NCI-H1417 (cell line): ENCODE measurements at regions not wholly inside any gene's neighbourhood (a gene's known extent, or its start where the extent isn't known, plus 50 kb on each side); places are given as distances from the start of the nearest gene placed in this dataset.

Experiments used
- DNase-seq, 3 experiments: peaks; one replicate each; lab custom pipeline; 2025; lab: John Stamatoyannopoulos, UW

GRCh38 chr13:86731987-86732386 is 932.8 kb upstream of the SLITRK6 start:
- no peak for DNase-seq

DNA sequence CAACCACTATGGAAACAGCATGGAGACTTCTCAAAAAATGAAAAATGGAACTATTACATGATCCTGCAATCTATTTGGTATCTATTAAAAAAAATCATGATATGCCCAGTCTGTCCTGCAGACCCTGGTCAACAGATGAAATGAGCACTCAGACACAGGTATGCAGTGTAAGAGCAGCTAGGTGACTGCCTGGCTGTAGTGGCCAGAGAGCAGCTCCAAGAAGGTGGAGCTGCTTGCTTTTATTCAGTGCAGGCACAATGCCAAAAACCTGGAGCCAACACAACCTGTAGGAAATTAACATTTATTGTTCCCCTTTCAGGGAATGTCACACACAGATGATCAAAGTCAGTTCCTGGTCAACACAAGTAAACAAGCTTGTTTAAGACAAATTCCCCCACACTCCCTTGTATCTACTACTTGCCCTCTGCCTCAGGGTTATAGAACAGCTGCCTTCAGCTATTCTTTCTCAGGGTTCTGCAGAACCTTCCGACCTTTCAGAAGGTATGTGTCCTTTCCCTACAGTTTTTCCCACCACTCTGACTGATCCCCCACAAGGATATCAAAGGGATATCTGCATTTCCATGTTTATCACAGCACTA is 933.7 kb upstream of the SLITRK5 start:
- DNase-seq = no peak

GRCh38 chr13:86741762-86742285 is 929.3 kb upstream of the SLITRK5 start:
- peak in 1 of 3 experiments; percentile 18 for DNase-seq

DNA sequence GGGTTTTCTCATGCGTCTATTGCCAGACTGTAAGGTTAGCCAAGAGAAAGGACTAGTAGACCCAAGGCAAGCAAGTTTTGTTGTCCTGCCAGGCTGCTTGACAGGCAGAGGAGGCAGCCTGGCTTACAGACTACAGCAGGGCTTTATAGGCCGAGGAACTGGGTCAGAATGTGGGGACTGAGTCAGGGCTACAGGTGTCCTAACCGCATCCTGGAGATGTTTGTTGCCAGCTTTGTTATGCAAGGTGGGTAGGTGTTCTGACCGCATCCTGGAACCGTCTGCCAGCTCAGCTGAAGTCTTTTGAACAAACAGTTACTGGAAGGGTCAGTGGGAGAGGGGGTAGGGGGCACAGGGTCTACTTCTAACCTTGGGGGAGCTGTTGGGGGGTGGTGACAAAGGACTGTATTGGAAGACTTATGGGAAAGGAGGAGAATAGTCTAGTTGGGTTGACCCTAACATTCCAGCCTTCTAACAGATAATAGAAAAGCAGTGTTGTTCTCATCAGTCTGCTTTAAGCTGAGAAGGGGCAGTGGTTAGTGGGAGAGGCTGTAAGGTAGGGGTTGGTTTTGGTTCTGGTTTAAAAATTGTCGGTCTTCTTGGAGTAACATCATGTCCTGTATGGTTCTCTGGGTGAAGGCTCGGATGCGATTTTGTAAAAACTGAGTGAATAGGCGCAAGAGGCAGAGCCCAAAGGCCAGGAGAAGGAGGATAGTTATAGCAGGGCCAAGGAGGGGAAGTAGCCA is 913.8 kb upstream of the SLITRK5 start:
- DNase-seq = no peak

DNA sequence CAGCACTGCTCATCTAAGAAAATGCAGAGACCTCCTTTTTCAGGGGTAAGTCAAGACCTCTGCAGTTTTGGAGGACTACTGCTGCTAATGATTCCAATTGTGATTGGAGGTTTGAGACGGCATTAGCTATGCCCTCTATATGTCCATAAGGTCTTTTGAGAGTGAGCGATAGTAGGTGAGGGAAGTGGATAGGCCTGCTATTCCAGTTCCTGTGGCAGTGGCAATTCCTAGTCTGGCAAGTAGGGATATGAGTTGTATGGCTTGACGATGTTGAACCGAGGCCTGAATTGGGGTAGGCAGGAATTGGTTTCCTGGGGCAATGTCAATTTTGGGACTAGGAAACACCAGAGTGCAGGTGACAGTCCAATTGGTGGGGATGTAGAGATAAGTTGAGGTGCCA is 913.1 kb upstream of the SLITRK5 start:
- no peak for DNase-seq

DNA sequence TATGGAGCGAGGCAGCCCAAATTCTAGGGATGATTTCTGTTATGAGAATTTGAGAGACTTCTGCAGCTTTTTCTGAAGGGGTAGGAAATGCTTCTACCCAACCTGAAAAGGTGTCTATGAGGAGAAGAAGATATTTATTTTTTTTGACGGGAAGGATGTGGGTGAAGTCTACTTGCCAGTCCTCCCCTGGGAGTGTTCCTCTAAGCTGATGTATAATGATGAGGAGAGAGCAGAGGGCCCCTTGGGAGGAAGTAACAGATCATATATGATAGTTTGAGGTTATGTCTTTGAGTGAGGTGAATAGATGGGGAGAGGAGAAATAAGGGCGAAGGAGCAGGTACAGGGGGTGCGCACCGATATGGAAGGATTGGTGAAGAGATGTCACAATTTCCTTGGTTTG is 910.6 kb upstream of the SLITRK5 start:
- no peak for DNase-seq

DNA sequence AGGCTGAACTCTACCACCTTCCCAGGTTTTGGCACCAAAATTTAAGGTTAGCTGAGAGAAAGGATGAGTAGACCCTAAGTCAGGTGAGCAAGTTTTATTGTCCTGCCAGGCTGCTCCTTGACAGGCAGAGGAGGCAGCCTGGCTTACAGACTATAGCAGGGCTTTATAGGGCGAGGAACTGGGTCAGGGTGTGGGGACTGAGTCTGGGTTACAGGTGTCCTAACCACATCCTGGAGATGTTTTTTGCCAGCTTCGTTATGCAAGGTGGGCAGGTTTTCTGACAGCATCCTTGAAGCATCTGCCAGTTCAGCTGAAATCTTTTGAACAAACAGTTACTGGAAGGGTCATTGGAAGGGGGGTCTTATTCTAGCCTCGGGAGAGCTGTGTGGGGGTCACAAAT is 905.7 kb upstream of the SLITRK5 start:
- DNase-seq = no peak

DNA sequence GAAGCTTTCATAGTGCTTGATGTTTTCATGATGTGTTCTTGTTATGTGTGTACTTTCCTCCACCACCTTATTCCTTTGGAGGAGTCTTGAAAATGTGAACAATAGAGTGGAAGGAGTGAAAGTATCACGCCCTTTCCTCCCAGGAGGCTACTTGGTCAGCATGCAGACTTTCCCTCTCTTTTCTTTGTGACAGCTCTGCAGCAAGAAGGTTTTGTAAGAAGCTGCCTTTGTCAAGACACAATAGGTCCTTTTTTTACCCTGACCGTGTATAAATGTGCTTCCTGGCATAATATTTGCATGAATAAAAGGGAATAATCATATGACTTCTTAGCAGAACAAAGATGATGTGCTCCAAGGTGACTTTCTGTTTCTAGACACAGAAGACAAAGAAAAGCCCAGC is 882.6 kb upstream of the SLITRK5 start:
- DNase-seq = no peak

GRCh38 chr13:86792153-86792651 is 879.0 kb upstream of the SLITRK5 start:
- no peak for DNase-seq

DNA sequence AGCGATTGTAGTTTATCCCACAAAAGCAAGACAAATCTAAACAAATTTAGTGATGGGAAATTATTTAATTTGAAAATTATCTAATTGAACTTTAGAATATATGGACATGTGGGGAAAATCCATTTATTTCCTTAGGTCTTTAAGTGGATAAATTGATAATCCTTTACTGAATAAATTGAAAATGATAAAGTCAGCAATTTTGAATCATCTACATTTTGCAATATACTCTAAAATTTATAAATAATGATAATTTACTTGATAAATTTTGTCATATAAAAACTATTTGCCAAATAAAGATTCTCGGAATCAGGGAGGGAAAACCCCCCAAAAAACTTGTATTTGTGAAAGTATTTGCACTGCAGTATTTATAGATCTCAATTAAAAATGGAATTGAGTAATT is 875.3 kb upstream of the SLITRK5 start:
- DNase-seq = no peak

- no peak for DNase-seq
Measured at GRCh38 chr13:86810361-86810760, 860.8 kb upstream of the SLITRK5 start.

DNA sequence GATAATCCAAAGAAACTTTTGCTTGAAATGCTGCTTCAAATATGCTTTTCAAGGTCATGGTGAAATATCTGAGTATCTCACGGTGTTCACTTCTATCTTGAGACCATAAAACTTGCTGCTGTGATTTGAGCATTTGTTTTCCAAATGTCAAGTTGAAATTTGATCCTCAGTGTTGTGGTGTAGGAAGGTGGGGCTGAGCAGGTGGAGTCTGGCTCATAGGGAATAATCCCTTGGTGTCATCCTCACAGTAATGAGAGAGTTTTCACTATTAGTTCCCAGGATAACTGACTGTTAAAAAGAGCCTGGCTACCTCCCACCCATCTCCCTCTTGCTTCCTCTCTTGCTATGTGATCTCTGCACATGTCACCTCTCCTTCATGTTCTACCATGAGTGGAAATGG is 858.0 kb upstream of the SLITRK5 start:
- peak in 1 of 3 experiments; percentile 33 for DNase-seq

GRCh38 chr13:86825410-86825809 is 845.8 kb upstream of the SLITRK5 start:
- DNase-seq = no peak

- no peak for DNase-seq
Measured at GRCh38 chr13:86826232-86826631, 844.9 kb upstream of the SLITRK5 start.

- DNase-seq = no peak
Measured at GRCh38 chr13:86830046-86830445, 841.1 kb upstream of the SLITRK5 start.

DNA sequence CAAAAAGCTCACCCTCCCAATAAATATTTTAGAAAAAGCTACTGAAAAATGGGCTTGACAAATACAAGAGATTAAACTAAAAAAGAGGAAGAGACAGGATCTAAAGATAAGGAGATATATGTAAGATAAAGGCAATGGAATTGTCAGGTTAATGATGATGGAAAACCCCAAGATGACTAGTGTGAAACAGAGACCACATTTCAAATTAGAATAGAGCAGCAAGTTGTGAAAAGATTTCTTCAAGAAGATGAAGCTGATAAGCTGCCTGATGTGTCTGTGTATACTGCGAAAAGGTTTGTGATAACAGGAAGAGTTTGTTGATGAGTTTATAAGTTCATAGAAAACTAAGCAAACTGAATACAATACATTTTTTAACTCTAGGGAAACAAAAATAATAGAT is 840.1 kb upstream of the SLITRK5 start:
- no peak for DNase-seq

DNA sequence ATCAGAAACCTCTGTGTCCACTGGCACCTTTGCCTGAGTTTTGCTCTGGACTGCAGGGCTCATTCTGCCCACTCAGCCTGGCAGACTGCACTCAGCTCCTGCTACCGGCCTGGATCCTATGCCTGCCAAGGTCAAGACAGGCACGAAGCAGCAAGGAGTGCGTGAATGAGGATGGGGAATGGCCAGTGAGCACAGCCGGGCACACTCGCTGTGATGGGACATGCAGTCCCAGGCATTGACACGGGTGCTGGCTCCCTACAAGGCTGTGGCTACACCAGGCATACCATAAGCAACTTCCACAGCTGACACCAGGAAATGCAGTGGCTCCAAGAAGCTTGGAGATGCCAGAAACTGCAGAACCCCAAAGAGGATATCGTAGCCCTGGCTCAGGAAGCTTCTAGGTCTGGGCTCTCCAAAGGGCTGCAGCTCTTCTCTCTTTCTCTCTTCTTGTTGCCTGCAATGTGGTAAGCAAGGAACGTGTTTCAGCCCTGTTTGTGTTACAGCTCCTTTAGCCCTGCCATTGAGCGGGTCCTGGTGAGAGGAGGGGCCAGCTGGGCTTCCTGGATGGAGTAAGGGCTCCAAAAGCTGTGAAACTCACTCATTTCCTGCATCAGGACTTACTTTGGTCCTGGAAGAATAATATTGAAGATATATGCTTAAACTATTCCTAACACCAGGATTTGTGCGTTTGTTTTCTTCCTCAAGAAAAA is 832.6 kb upstream of the SLITRK5 start:
- DNase-seq = no peak

- no peak for DNase-seq
Measured at GRCh38 chr13:86839221-86839620, 832.0 kb upstream of the SLITRK5 start.

DNA sequence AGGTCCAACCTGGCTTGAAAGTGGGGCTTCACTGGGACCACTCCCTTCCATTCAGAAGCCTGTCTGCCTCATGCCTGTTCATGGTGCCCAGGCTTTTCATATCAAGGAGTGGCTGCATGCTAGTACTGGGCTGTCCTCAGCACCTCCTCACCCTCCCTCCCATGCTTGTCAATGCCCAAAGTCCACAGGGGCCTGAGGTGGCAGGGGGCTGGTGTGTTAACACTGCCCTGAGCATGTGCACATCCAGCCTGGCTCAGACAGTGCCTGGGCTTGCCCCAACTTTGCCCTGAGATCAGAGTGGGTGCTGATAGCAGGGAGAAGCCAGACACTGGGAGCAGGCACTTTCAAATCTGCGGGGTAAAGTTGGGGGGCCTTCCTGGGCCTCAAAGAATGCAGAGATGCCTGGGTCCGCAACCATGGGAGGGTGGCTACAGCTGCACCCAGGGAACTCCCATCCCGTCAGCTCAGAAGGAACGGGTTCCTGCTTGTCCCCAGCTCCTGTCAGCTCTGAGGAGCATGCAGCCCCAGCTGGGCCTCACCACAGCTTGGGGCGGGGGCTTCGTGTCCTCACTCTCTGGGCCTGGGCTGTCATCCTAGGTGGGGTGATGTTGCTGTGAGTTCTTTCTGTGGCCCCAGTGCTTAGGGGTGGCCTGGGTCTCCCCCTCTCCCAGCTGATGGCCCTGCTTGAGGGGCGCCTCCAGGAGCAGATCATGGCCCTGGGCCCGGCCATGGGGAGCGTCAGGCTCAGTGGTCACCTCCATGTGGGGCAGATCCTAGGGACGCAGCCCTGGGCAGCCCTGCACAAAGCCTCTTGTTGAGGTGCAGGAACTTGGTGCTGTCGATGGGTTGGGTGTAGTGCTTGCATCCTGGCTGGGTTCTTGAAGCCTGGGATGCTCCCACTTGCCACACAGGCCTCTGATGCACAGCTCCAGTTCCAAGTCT is 830.6 kb upstream of the SLITRK5 start:
- DNase-seq = no peak

- no peak for DNase-seq
Measured at GRCh38 chr13:86841264-86841663, 829.9 kb upstream of the SLITRK5 start.

GRCh38 chr13:86846501-86846900 is 824.7 kb upstream of the SLITRK5 start:
- DNase-seq = no peak

GRCh38 chr13:86848716-86849115 is 822.5 kb upstream of the SLITRK5 start:
- no peak for DNase-seq
